NCI-H510A treated with DMSO at 0.1 percent for 48 hours (cell line): ENCODE measurements at regions not wholly inside any gene's neighbourhood (a gene's known extent, or its start where the extent isn't known, plus 50 kb on each side); places are given as distances from the start of the nearest gene placed in this dataset.

ENCODE experiments used
- DNase-seq: peaks from one replicate; lab custom pipeline; 2025; lab: John Stamatoyannopoulos, UW

- no peak for DNase-seq
Measured at GRCh38 chr7:132672200-132672990, 96.1 kb upstream of the PLXNA4 start.

GRCh38 chr7:132666774-132667172 lies 90.5 kb upstream of the PLXNA4 start:
- DNase-seq = no peak

- no peak for DNase-seq
Measured at GRCh38 chr7:132666071-132666773, 90.0 kb upstream of the PLXNA4 start.

GRCh38 chr7:132656846-132657776 lies 80.8 kb upstream of the PLXNA4 start:
- peak; percentile 6 for DNase-seq

GRCh38 chr7:132656341-132656740 lies 80.1 kb upstream of the PLXNA4 start:
- DNase-seq = no peak

GRCh38 chr7:132655131-132655727 lies 79.0 kb upstream of the PLXNA4 start:
- no peak for DNase-seq

GRCh38 chr7:132654150-132654549 lies 77.9 kb upstream of the PLXNA4 start:
- no peak for DNase-seq

- no peak for DNase-seq
Measured at GRCh38 chr7:132653366-132653930, 77.2 kb upstream of the PLXNA4 start.

GRCh38 chr7:132652507-132652906 lies 76.2 kb upstream of the PLXNA4 start:
- no peak for DNase-seq

- no peak for DNase-seq
Measured at GRCh38 chr7:132650498-132650897, 74.2 kb upstream of the PLXNA4 start.

GRCh38 chr7:132647311-132647710 lies 71.0 kb upstream of the PLXNA4 start:
- DNase-seq = no peak

GRCh38 chr7:132646052-132646451 lies 69.8 kb upstream of the PLXNA4 start:
- DNase-seq = no peak

GRCh38 chr7:132643302-132643701 lies 67.0 kb upstream of the PLXNA4 start:
- no peak for DNase-seq

GRCh38 chr7:132641238-132641637 lies 65.0 kb upstream of the PLXNA4 start:
- DNase-seq = no peak

- DNase-seq = no peak
Measured at GRCh38 chr7:132639983-132640382, 63.7 kb upstream of the PLXNA4 start.

- no peak for DNase-seq
Measured at GRCh38 chr7:132638000-132638399, 61.7 kb upstream of the PLXNA4 start.

GRCh38 chr7:132636581-132636980 lies 60.3 kb upstream of the PLXNA4 start:
- no peak for DNase-seq

GRCh38 chr7:132635127-132635526 lies 58.9 kb upstream of the PLXNA4 start:
- no peak for DNase-seq

- no peak for DNase-seq
Measured at GRCh38 chr7:132630834-132631233, 54.6 kb upstream of the PLXNA4 start.
